ENCODE measurements at regions not wholly inside any gene's neighbourhood (a gene's known extent, or its start where the extent isn't known, plus 50 kb on each side); places are given as distances from the start of the nearest gene placed in this dataset.

DNA sequence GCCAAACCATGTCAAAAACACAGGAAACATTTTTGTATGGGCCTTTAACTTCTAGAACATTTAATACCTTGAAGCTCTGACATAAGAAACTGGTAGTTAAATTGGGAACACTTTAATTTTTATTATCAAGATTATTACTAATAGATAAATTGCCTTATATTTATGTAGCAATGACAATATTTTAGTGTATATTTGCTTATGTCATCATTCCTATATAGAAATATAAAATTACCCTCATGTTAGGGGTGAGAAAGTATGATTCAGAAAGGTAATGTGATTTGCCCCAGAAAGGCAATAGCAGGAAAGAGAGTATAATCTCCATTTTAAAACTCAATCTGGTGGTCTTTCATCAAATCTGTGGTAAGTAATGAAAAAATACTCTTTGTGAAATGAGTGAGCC, 147.4 kb downstream of the IL15 start:
- FAIRE-seq (no peak), DNase-seq (ENCODE audit: low spot score in 2 of 2) (no peak)

DNA sequence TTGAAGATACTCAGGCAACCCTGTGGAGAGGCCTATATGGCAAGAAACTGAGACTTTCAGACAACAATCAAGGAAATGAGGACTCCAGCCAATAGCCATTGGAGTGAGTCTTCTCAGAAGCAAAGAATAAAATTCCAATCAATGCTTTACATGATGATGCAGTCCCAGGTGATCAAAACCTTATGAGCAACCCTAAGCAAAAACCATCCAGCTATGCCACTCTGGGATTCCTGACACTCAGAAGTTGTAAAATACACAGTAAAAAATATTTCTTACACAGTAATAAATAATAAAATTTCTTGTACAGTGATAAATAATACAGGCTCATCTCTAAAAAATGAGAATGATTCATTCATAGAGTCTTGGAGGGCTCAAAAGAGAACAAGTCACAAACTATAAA, 150.6 kb downstream of the IL15 start:
- FAIRE-seq (no peak), DNase-seq (ENCODE audit: low spot score in 2 of 2) (no peak)

DNA sequence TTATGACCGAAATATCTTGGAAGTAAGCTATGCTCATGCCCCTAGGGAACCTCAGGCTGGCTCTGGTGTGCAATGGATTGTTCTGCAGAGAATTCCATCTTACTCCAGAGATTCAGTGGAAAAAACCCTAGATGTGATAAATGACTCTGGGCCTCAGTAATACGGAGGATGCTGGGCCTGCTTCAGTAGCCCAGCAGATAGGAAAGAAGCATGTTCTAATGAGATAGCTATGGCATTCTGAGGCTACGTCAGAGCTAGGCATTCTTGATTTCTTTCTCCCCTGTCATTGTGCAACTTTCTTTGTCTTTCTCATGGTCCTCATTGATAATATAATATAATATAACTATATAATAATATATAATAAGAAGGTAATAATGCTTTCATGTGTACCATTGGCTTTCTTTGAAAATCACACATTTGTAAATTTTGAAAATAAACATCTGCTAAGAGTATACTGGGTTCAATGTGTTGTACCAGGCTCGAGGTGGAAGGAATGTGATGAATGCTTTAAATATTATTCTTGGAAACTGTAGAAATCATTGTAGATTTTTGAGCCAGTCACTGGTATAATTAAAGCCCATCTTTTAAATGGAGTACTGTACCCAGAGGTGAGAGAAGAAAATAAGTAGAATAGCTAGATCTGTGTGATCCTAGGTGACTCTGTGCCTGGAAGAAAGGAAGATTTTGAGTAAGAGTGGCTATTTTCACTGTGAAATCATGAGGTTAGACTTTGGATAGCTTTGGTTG, 152.0 kb downstream of the IL15 start:
- no peak for FAIRE-seq

DNA sequence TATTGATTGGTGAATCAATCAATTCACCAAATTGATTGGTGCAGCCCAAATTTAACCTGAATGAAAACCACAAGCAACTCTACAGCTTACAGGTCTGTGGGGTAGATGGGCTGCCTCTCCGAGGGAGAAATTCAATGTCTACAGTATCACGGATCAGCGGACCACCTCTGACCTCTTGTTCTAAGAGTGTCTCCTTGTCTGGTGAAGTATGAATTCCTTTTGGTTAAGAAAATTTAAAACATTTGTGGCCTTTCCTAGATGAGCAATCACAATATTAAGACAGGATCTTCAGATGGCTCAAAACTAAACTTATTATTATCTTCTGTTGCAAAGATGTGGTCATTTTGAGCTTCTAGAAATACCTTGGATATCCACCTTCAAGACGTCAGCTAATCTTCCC, 153.3 kb downstream of the IL15 start:
- FAIRE-seq (no peak), DNase-seq (ENCODE audit: low spot score in 2 of 2) (no peak)

More for the DNA sequence above, 152.0 kb downstream of the IL15 start:
- DNase-seq (ENCODE audit: low spot score in 2 of 2): no peak

DNA sequence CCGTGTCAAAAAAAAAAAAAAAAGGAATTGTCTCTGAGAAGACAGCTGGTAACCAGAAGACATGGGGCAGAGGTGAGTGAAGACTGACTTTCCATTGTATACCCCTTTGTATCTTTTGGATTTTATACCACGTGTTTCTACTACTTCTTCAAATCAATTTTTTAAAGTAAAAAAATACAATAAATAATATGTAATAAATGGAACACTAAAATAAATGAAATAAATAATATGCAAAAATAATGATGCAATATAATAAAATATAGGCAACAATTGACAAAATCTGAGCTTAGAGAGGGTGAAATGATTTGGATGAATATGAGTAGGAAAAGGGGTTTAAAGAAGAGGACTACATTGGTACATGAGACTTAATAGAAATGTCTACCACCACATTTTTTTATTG, 155.8 kb downstream of the IL15 start:
- DNase-seq (ENCODE audit: low spot score in 2 of 2) (no peak), FAIRE-seq (no peak)

DNA sequence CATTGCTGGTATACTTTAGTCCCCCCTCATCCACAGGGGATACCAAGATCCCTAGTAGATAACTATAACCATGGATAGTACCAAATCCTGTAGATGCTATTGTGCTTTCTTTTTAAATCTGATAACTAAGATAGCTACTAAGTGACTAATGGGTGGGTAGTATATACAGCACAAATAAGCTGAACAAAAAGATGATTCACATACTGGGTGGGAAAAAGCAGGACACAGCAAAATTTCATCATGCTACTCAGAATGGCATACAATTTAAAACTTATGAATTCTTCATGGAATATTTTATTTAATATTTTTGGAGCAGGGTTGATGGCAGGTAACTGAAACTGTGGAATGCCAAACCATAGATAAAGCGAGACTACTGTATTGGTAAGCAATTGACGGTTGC, 161.6 kb downstream of the IL15 start:
- no peak for DNase-seq (ENCODE audit: low spot score in 2 of 2)
- FAIRE-seq: no peak

DNA sequence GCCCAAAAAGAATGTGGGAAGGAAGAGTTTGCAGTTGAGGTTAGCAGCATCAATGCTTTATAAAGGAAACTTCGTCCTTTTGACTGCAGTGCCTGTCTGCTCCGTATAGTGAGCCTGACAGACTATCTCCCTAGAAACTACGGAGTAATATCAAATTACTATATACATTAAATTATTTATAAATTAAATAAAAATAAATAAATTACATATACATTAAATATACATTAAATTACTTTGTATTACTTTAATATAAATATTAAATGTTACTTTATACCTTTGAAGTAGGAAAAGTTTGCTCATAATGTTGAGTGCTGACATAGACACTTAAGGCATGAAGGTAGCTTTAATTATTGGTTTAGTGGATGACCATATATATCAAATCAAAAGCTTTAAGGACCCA, 165.2 kb downstream of the IL15 start:
- FAIRE-seq (peak; percentile 23), DNase-seq (ENCODE audit: low spot score in 2 of 2) (no peak)

DNA sequence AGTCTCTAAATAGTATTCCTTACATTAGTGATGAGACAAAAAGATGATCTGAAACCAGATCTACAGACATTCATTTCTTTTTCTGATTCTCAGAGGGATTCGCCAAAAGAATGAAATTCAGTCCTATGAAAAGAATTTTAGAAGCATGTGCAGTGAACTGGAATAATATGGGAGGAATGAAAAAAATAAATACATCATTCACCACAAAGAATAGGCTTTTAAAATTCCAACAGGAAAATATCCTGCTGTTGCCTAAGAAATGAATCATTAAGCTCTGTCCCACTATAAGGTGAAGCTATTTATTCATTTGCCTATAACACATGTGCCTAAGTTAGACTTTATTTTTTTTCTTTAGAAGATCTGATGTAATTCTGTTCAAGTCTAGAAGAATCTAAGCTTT, 165.9 kb downstream of the IL15 start:
- FAIRE-seq (no peak), DNase-seq (ENCODE audit: low spot score in 2 of 2) (no peak)

DNA sequence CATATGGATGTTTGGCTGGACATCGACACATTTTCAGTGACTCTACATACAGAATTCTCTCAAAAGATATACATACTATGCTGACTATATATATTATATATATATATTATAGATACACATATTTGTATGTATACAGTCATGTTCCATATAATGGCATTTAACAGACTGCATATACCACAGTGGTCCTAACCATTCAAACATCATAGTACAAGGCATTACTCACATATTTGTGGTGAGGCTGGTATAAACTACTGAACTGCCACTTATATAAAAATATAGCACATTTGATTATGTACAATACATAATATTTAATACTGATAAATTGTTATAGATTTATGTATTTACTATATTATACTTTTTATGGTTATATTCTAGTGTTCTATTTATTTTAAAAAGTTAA, 168.5 kb downstream of the IL15 start:
- peak; percentile 62 for FAIRE-seq
- DNase-seq (ENCODE audit: low spot score in 2 of 2): no peak

DNA sequence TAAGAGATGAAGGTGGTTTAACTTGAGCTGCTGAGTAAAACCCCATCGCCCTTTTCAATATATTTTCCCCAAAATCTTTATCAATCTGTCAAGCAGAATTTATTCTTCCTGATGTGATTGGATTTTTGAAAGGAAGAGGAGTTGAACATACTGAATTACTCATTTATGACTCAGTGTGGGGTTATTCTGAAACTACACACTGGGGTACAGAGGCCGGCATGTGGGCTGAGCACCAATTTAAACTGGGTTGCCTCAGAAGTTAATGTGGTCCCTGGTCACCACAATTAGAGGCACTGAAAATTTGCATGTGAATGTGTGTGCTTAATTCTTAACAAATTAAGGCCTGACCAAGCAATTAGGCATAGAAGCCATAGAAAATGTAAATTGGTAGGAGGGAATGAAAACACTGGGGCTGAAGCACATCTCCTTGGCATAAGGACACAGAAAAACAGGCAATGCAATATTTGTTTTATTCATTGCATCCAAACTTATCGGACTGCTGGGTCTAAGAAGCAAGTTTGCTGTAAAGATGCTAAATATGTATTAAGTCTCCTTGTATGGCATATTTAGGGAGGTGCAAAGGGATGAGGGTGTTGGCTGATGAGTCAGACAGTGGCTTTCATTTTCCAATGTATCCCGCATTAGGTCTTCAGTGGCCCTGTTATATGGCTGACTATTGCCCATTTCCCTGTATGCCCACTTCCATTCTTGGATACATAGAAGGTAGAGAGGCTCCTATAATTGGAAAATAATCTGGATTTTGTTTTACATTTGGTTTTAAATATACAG, 170.9 kb downstream of the IL15 start:
- DNase-seq (ENCODE audit: low spot score in 2 of 2) (no peak), FAIRE-seq (no peak)

DNA sequence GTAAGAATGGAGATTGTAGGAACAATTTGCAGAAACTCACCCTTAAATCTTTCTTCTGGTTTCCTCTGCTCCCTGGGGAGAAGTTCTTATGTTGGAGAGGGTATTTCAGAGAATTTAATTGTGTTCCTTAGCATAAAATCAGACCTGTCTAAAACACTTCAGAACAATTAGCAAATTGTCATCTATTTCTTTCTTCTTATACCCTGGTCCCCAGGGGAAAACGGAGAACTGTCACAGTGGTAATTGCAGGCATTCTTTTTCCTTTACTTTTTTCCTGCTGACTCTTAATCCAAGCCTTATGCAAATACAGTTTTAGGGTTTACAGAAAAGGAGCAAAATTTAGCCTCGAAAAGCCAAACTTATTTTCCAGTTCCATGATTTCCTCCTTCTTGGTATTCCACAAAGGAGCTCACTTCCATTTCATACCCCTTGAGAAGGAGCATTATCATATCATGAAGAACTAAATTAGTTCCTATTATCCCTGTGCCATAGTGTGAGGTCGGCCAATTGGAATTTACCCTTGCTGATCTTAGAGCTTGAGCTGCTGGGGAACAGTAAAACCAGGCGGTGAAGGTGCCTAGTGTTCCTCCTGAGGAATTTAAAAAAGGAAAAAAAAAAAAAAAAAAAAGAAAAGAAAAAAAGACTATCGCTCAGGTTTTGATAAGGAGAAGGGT, 173.8 kb downstream of the IL15 start:
- FAIRE-seq (no peak), DNase-seq (ENCODE audit: low spot score in 2 of 2) (no peak)

DNA sequence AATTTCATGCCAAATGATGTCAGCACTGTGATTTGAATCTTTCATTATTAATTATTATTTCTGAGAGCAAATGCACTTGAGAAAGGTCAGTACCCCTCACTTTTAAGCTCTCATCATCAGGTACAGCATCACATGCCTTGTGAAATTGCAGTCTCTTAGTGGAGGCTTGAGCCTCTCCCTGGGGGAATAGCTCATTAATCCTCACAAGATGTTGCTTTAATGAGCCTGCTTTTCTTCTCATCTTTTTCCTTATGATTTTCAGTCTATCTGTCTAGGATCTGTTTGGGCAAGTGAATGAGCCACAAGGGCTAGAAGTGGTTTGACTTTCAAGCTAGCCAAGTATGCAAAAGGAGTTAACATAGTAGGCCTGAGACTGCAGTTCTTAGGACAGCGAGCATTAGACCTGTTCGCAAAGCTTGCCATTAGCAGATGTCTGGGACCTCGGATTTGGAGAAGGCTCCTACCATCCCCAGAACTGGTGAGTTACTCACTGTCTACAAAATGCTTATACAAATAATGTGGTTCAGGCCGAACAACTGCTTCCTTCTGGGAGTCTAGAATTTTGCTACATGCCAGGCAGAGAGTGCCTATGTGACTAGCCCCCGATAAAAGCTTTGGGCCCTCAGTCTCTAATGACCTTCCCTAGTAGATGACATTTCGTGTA, 174.5 kb downstream of the IL15 start:
- DNase-seq (ENCODE audit: low spot score in 2 of 2) (no peak), FAIRE-seq (no peak)

DNA sequence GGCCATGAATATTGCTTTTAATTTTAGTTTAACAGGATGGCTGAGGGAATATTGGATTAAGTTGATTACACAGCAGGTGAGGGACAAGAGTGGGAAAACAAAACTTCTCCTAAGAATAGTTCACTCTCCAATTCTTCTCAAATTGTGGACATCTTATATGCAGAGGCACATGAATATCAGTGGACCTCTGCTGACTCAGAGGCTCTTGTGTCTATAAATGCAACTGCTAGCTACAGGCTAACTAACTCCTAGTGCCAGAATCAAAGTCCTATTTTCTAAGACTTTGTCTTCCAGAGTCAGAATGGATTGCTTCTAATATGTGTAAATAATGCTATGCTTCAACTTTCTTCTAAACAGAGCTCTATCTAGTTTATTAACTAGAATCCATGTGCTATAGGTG, 175.8 kb downstream of the IL15 start:
- FAIRE-seq (no peak), DNase-seq (ENCODE audit: low spot score in 2 of 2) (no peak)

DNA sequence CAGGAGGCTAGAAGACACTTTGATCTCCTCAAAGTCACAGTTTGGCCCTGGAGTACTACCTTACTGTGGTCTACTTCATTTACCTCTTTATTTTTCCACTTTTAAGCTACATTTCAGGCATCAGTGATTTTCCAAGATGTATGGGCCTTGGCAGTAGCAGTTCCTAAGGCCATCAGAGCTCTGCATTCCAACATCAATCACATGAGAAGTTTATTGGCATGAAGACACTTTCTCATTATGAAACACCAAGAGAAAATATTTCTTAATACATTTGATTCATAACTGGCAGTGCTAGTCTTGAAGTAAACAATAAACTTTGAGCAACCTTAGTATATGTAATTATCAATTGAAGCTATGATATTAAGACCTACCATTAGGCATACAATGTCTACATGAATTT, 178.1 kb downstream of the IL15 start:
- DNase-seq (ENCODE audit: low spot score in 2 of 2): no peak
- FAIRE-seq: no peak

DNA sequence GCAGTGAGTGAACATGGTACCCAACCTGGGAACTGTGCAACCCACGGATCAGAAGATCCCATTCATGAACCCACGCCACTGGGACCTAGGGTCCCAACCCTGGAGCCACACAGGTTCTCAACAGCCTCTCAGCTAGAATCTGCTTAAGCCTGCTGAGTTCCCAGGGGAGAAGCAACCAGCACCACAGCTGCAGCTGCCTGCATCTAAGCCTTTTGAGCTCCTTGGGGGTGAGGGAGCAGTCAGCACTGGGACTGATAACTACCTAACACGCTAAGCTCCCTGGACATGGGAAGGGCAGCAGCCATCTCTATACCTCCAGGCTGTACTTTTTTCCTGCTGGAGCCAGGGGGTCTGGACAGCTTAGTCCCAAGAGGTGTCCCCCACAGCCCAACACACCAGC, 179.3 kb downstream of the IL15 start:
- no peak for DNase-seq (ENCODE audit: low spot score in 2 of 2)
- FAIRE-seq: no peak

DNA sequence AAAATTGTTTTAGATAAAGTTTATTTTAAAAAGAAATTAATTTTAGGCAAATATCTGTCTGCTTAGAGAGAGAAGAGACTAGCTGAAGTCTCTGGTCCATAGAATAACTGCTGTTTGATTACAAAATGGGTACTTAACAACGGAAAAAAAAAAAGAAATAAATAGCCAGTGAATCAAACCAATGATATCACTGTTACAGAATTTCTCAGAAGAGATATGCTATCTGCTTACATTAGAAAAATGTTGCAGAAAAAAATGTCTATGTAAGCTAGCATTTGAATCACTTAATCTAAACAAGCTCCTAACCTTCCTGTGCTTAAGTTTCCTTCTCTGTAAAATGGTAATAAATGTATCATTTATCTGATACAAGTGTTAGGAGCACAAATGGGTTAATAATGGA, 189.9 kb downstream of the IL15 start:
- no peak for FAIRE-seq

DNA sequence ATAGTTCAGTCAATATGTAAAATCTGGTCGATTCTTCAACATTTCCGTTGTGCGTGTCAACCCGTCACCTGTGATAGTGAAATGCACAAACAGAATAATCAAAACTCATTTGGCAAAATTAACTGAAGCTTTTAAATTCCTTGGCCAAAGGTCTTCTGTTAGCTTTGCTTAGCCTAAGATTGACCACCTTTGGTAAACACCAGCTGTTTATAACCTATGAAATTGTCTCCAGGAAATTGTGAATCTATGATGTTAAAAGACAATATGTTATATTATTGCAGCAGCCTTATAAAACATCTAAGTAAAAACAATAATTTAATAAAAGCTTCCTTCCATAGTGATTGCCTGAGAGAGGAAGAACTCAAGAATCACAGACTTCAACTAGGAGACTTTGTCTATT, 196.8 kb downstream of the IL15 start:
- DNase-seq (ENCODE audit: low spot score in 2 of 2): no peak
- no peak for FAIRE-seq

More for the DNA sequence above, 189.9 kb downstream of the IL15 start:
- DNase-seq (ENCODE audit: low spot score in 2 of 2): no peak

DNA sequence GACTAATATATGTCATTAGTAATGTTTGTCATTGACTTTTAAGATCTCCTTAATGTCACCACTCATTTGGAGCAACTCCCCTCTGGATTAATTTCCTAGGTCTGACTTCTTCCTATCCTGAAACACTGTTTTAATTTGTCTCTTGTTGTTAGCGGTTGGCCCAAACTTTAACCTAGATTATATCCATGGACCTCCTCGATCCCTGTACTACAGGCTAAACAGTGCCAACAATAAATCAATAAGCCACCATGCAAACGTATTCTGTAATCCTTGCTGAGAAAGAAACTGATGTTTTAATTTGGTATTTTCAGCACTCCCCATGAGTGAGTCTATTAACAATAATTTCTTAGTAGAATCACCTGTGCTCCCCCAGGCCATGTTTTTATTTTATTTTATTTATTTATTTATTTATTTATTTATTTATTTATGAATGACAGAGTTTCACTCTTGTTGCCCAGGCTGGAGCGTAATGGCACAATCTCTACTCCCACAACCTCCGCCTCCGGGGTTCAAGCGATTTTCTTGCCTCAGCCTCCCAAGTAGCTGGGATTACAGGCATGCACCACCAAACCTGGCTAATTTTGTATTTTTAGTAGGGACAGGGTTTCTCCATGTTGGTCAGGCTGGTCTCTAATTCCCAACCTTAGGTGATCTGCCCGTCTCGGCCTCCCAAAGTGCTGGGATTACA, 204.1 kb downstream of the IL15 start:
- DNase-seq (ENCODE audit: low spot score in 2 of 2): no peak

DNA sequence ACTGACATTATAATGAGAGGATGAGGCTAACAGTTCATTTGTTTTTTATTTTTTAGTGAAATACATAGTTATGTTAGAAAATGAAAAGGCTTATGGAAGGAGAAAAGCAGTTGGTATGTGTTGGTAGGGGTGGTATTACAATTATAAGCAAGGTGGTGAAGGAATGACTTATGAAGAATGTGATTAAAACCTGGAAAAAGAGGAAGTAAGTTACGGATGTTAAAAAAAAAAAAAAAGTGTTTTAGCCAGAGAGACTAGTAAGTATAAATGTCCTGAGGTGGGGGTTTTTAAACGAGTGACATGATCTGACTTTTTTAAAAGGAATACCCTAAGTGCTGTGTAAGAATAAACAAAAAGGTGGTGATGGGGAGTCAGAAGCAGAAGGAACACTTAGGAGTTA, 206.8 kb downstream of the IL15 start:
- FAIRE-seq: no peak
- no peak for DNase-seq (ENCODE audit: low spot score in 2 of 2)

More for the DNA sequence above, 204.1 kb downstream of the IL15 start:
- no peak for FAIRE-seq

DNA sequence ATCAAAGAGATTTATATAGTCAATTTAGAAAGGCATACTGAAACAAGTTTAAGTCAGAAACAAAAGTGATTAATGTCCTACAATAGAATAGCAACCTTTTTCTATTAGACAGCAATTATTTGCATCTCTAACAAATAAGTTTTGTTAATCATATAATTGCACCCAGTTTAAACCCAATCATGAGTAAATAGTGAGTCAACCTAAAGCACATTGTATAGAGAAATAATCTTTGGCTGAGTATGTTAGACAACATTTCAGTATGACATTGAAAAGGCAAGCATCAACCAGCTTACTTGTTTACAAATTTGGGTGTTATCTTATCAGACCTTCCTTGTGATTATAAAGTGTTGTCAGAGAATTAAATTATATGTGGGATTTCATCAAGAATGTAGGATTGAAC, 209.5 kb downstream of the IL15 start:
- FAIRE-seq (no peak), DNase-seq (ENCODE audit: low spot score in 2 of 2) (no peak)

All from frontal cortex (tissue), 3 donors.